HuH-7.5 (cell line): ENCODE measurements at regions not wholly inside any gene's neighbourhood (a gene's known extent, or its start where the extent isn't known, plus 50 kb on each side); places are given as distances from the start of the nearest gene placed in this dataset.
"Not testable (repeated sequence)": the region's sequence is repeated elsewhere in the genome, so short reads cannot be mapped to it uniquely, and the experiment has no call there.

Experiments
- DNase-seq: peaks from one replicate; pipeline ENCODE4 v3.0.0; 2011; ENCODE audit warnings: low spot score

DNA sequence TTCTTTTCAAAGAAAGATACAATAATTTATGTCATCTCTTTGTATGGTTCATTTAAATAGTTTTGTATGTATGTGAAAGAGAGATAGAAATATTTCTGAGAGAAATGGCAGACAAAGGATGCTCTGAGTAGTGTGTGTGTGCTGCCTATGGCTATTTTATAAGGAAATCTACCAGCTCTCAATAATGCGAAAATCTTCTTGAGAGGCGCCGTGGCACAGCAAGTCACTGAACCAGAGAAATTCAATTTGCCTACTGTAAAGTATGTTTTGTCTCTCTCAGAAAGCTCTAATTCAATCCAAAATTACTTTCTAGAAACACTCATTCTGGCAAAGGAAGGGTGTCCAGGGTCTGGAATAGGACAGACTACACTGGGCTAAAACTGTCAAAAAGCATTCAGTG lies 1981.1 kb downstream of the EFNA5 start:
- DNase-seq: no peak

DNA sequence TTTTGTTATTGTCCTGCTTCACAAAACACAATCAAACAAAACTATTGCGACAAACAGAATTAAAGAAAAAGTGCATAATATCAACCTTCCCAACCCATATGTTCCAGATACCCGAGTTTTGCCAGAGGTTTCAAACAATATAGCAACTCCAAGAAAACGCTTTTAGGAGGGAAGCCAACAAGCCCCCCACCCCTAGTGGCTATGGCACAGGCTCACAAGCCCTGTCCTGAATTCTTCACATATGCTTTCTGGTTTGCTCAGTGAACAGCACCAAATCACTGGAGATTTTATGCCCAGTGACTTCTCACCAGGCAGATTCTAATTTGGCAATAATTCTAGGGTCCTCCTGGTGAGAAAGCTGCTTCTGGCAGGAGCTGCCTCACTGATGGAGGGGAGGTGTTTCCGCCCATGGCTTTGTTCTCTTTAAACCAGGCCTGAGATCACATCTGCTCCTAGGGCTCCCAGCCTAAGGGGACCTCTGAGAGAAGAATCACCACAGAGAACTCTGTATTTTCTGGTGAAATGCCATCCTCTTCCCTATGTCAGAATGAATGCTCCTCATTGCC lies 1982.4 kb downstream of the EFNA5 start:
- DNase-seq: no peak

DNA sequence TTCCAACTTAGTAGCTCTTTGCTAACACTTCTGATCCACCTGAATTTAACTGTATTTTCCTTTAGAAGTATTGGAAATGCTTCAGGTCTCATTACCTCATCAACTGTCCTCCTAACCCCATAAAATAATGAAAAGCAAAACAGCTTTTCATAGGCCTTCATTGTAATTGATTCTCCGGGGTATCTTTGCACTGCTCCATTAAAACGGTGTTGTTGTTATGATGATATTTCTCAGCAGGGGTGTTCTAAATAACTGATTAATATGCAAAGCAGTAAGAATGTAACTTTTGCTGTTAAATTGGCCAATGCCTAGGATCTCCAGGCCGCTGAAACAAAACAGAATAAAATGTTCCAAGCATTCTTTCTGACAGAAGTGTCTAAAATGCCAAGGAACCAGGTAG lies 1983.2 kb downstream of the EFNA5 start:
- no peak for DNase-seq

GRCh38 chr5:105685884-105686283 lies 1984.9 kb downstream of the EFNA5 start:
- DNase-seq: no peak

- DNase-seq: no peak
Measured at GRCh38 chr5:105684799-105685198, 1985.9 kb downstream of the EFNA5 start.

GRCh38 chr5:105680858-105681475 lies 1989.8 kb downstream of the EFNA5 start:
- DNase-seq: no peak

DNA sequence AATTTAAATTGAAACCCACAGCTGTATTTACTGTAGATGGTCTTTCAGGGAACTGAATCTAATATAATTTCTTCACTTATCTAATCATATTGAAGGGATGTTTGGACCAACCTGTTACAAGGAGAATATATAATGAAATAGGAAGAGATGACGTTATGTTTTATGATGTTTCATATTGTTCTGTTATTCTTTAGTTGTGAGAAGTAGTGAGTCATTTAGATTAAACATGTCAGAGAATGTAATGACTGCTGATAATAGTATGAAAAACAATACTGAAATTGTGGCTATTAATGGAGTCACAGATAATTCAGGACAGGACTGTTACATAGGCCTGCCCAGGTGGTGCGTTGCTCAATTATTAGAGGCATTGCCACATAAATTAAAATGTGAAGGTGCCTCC lies 1993.4 kb downstream of the EFNA5 start:
- DNase-seq: no peak

GRCh38 chr5:105670596-105670995 lies 2000.1 kb downstream of the EFNA5 start:
- DNase-seq: no peak

DNA sequence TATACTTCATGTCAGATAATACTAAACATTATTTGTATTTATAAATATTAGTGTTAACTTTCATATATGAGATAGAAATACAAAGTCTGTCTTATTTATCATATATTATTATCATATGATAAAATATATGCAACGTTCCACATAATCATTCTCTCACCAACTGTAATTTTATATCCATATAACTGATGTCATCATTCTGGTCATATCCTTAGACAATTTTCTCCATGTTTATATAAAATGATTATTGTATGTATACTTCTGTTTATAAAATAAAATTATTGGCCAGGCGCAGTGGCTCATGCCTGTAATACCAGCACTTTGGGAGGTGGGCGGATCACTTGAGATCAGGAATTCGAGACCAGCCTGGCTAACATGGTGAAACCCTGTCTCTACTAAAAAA lies 2007.1 kb downstream of the EFNA5 start:
- no peak for DNase-seq

DNA sequence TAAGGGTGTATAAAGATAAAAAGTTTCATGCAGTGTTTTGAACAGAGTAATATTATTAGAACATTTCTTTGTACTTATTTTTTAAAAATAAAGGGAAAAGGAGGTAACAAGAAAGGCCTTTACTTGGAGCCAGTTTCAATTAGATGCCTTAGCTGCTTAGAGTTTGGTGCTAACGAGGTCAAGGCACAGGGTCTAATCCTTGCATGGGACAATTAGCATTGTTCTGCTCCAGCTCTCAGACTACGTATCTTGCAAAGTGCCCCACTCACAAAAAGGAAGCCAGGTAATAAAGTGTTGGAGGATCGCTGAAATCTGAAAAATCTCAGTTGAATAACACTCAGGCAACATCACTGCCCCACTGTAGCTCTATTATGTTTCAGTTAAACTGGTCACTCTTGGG lies 2011.3 kb downstream of the EFNA5 start:
- no peak for DNase-seq

DNA sequence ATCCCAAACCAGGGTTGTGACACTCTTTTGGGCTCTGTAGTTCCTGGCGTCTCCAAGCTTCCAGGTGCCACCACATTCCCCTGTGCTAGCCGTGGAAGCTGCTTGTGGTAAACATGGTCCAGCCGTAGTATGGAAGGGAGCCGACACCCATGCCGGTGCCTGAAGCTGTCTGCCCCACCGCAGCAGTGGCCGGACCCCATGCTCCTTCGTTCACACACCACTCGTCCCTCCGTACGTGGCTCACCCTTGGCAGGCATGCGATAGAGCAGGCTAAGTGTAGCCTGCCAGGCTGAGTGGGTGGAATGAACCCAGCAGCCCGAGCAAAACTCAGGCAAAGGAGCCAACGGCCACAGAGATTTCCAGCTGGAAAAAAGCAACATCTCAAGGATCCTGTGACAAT lies 2030.4 kb downstream of the EFNA5 start:
- no peak for DNase-seq

- DNase-seq: no peak
Measured at GRCh38 chr5:105639511-105639910, 2031.2 kb downstream of the EFNA5 start.

GRCh38 chr5:105639068-105639467 lies 2031.7 kb downstream of the EFNA5 start:
- no peak for DNase-seq

DNA sequence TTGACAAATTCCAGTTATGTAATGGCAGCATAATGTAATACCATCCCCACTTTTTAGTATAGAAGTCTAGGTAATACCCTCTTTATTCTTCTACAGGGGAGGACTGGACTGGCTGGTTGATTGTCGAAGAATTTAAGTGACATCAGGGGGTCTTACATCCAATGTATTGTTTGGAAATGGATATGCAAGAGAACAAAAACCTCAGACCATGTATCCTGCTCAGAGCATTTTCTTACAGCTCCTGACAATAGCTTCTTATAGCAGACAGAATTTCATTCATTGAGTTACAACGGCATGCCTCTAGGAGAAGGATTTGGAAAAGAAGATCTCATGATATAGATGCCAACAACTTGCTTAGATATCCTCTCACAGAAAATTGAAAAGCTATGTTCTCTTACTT lies 2032.3 kb downstream of the EFNA5 start:
- no peak for DNase-seq

DNA sequence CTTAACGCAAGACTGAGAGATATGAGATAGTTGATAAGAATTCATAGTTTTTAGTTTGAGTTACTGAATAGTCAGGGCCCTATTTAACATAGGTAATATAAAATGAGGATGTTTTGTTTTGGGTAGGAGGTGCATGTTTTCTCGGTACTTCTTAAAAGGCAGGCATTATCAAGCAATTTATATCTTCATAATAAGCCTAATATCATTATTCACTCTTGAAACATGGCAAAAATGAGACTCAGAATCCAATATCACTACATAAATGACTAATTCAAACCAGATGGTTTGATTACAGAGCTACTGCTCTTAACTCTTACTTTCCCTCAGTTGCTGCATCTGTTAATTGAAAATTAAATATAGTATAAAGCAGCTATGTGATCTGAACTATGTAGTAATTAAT lies 2038.7 kb downstream of the EFNA5 start:
- DNase-seq: no peak

DNA sequence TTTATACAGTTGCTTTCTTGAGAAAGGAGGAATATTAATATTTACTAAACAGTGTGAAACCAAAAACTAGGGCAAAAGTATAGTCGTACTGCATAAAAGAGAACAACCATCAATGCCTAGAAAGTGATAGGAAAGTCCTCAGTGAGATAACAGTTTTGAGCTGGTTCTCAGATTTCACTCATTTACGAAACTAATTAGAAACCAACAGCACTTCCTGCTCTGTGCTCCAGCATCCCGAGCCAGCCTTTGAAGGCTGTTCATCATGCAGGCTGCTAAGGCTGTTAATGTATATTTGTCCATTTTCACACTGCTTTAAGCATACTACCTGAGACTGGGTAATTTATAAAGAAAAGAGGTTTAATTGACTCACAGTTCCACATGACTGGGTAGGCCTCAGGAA lies 2039.9 kb downstream of the EFNA5 start:
- no peak for DNase-seq

DNA sequence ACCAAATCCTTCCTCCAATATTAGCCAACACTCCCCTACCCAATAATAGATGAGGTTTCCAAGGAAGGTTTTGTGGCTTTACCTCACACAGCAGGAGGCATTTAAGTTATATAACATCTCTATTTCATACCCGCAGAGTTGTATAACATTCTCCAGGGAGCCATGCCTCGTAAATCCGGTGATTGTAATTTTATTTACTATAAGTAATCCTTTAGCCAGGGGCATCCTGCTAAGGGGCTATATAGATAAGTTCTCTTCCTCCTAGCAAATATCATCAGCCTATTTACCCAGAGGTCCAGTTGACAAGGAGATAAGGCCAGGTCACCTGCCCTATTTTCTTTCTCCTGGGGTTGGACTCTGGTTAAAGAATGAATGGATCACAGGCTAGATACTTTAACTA lies 2051.0 kb downstream of the EFNA5 start:
- DNase-seq: no peak

GRCh38 chr5:105617436-105618215 lies 2053.1 kb downstream of the EFNA5 start:
- no peak for DNase-seq

DNA sequence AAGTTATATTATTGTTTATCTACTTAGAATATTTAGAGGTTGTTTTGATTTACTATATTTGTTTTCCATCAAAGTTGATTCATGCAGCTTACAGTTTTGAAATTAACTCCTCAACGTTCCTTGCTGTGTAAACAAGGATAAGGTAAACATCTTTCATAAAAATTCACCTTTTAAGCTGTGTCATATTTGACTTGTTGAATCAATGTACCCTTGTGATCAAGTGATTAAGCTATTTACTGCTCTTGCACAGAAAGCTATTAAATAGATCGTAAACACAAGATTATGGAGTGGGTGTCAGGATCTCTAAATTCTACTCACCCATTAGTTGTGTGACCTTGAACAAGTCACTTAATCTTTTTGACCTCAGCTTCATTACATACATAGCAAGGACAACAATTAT lies 2054.0 kb upstream of the NUDT12 start:
- no peak for DNase-seq

GRCh38 chr5:105602406-105602805 lies 2039.8 kb upstream of the NUDT12 start:
- DNase-seq: not testable (repeated sequence)

- DNase-seq: no peak
Measured at GRCh38 chr5:105593011-105593760, 2030.6 kb upstream of the NUDT12 start.

- DNase-seq: no peak
Measured at GRCh38 chr5:105587963-105588662, 2025.5 kb upstream of the NUDT12 start.
